ENCODE measurements at regions not wholly inside any gene's neighbourhood (a gene's known extent, or its start where the extent isn't known, plus 50 kb on each side); places are given as distances from the start of the nearest gene placed in this dataset.

DNA sequence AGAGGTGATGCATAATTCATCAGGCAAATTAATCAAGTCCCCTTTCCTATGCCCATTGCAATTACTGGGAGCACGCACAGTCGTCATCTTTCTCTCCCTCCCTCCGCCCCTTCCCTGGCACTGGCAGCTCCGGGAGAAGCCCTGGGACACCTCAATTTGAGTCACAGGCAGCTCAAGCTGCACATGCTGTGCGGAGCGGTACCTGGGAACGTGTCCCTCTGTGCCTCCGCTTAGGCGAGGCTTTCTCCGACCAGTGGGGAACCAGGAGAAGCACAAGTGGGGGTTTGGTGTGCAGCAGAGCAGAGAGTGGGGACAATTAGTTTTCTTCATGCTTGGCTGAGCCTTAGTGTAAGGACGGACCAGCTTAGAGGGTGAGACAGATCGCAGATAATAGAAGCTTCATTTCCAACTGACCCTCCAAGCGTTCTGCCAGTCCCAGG, 88.3 kb downstream of the SOX14 start:
- Histone ChIP-seq H2AFZ (ENCODE audit: low read depth, low read length) (no peak overlapping the region), H3K9ac (ENCODE audit: low read length) (no peak overlapping the region), H4K20me1 (ENCODE audit: insufficient read depth) (no peaks in the 10 kb centered on the region), H3K9me3 (ENCODE audit: low read length) (no peaks in the 10 kb centered on the region), H3K79me2 (replicated peaks; ENCODE audit: insufficient read depth, low read length) (no peaks in the 10 kb centered on the region), H3K4me3 (ENCODE audit: low read length) (peak overlapping the region; percentile 18), H3K27me3 (ENCODE audit: insufficient read depth, low read depth, low read length) (peaks cover 5% of the 10 kb centered on the region), H3F3A (ENCODE audit: insufficient read depth, low read length, poor library complexity, severe bottlenecking) (peaks cover 3% of the 10 kb centered on the region), H3K4me2 (ENCODE audit: low read length) (no peak overlapping the region), H3K27ac (ENCODE audit: low read length) (no peak overlapping the region), H3K9me2 (ENCODE audit: insufficient read depth, low read length) (no peaks in the 10 kb centered on the region), H3K36me3 (ENCODE audit: insufficient read depth, low read length) (no peaks in the 10 kb centered on the region)
- TF ChIP-seq EP300 (conservative IDR thresholded peaks at IDR 0.05; ENCODE audit: poor library complexity, severe bottlenecking) (no peak), POLR2AphosphoS5 (IDR thresholded peaks at IDR 0.05) (no peak), SMC3 (conservative IDR thresholded peaks at IDR 0.05; ENCODE audit: poor library complexity) (no peak)
- TF ChIP-seq, protein P1, sequence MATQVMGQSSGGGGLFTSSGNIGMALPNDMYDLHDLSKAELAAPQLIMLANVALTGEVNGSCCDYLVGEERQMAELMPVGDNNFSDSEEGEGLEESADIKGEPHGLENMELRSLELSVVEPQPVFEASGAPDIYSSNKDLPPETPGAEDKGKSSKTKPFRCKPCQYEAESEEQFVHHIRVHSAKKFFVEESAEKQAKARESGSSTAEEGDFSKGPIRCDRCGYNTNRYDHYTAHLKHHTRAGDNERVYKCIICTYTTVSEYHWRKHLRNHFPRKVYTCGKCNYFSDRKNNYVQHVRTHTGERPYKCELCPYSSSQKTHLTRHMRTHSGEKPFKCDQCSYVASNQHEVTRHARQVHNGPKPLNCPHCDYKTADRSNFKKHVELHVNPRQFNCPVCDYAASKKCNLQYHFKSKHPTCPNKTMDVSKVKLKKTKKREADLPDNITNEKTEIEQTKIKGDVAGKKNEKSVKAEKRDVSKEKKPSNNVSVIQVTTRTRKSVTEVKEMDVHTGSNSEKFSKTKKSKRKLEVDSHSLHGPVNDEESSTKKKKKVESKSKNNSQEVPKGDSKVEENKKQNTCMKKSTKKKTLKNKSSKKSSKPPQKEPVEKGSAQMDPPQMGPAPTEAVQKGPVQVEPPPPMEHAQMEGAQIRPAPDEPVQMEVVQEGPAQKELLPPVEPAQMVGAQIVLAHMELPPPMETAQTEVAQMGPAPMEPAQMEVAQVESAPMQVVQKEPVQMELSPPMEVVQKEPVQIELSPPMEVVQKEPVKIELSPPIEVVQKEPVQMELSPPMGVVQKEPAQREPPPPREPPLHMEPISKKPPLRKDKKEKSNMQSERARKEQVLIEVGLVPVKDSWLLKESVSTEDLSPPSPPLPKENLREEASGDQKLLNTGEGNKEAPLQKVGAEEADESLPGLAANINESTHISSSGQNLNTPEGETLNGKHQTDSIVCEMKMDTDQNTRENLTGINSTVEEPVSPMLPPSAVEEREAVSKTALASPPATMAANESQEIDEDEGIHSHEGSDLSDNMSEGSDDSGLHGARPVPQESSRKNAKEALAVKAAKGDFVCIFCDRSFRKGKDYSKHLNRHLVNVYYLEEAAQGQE (IDR thresholded peaks at IDR 0.05; ENCODE audit: borderline replicate concordance): no peak

DNA sequence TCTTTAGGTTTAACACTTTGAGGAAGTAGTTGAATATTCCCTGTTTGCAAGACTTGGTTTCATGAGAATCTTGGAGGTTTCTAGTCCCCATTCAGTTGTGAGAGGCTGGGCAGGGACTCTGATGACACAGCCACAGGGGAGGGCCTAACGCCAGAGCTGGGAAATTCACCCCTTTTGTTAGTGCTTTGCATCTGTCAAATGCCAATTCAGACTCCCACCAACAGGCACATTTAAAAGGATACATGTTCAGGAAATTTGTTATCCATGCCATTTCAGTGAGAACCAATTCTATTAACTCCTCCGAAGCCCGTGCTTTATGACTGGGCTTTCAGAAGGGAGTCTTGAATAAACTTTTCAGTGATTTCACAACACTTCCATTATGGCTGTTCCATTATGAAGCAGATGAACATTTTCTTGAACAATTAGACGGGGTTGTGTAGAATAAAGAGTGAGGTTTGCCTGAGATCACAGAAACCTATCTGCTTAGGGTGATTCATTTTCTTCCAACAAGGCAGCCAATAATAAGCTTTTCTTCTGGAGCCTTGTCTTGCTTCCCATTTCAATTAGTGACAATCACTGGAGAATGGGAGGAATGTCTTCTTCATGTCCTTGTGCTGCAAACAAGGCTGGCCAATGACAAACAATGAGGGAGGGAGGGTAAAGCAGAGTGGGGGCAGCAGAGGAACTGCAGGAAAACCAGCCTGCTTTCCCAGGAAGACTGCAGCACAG, 90.6 kb downstream of the SOX14 start:
- TF ChIP-seq CTCF (IDR thresholded peaks at IDR 0.05; ENCODE audit: poor library complexity, severe bottlenecking): no peak
- TF ChIP-seq, protein P1 (IDR thresholded peaks at IDR 0.05; ENCODE audit: borderline replicate concordance): no peak
- no peak for TF ChIP-seq TAF1 (IDR thresholded peaks at IDR 0.05; ENCODE audit: low read depth)
- TF ChIP-seq EP300 (conservative IDR thresholded peaks at IDR 0.05; ENCODE audit: poor library complexity, severe bottlenecking): no peak
- no peak for TF ChIP-seq RAD21 (conservative IDR thresholded peaks at IDR 0.05)
- no peak for TF ChIP-seq POLR2AphosphoS5 (IDR thresholded peaks at IDR 0.05)
- no peak for TF ChIP-seq EZH2 (IDR thresholded peaks at IDR 0.05; ENCODE audit: borderline replicate concordance, insufficient read depth, low read length, poor library complexity, severe bottlenecking)
- no peaks in the 10 kb centered on the region for H3K9me2 ChIP-seq (ENCODE audit: insufficient read depth, low read length)
- H3K36me3 ChIP-seq (ENCODE audit: insufficient read depth, low read length): no peaks in the 10 kb centered on the region
- no peaks in the 10 kb centered on the region for H4K20me1 ChIP-seq (ENCODE audit: insufficient read depth)
- H3K4me3 ChIP-seq (ENCODE audit: low read length): no peak overlapping the region
- H3K4me2 ChIP-seq (ENCODE audit: low read length): no peak overlapping the region
- H3K27me3 ChIP-seq (ENCODE audit: insufficient read depth, low read depth, low read length): no peaks in the 10 kb centered on the region
- H3F3A ChIP-seq (ENCODE audit: insufficient read depth, low read length, poor library complexity, severe bottlenecking): peaks cover 3% of the 10 kb centered on the region
- no peaks in the 10 kb centered on the region for H3K79me2 ChIP-seq (replicated peaks; ENCODE audit: insufficient read depth, low read length)
- no peak overlapping the region for H3K27ac ChIP-seq (ENCODE audit: low read length)
- H3K9ac ChIP-seq (ENCODE audit: low read length): no peak overlapping the region
- no peak overlapping the region for H2AFZ ChIP-seq (ENCODE audit: low read depth, low read length)
- H3K9me3 ChIP-seq (ENCODE audit: low read length): no peaks in the 10 kb centered on the region

Measured in neural cell (in vitro differentiated cells).